Adipocyte (in vitro differentiated cells): ENCODE measurements at regions not wholly inside any gene's neighbourhood (a gene's known extent, or its start where the extent isn't known, plus 50 kb on each side); places are given as distances from the start of the nearest gene placed in this dataset.

Source experiments
- DNase-seq: peaks from one replicate; pipeline ENCODE4 v3.0.0-alpha.2; 2015; ENCODE audit warnings: low read depth
- H3K27me3 ChIP-seq: replicated peaks from 2 replicates; pipeline ENCODE4 v1.7.0; 2013; ENCODE audit warnings: mild to moderate bottlenecking, low read length, moderate library complexity; ENCODE audit not compliant: control insufficient read depth, insufficient read depth
- H3K36me3 ChIP-seq: 2 replicates; pipeline ENCODE4 v1.7.0; 2013; ENCODE audit warnings: low read length, mild to moderate bottlenecking, moderate library complexity; ENCODE audit not compliant: control insufficient read depth, insufficient read depth, severe bottlenecking
- H3K4me1 ChIP-seq: 2 replicates; pipeline ENCODE4 v1.7.0; 2013; ENCODE audit warnings: mild to moderate bottlenecking, low read length, moderate library complexity; ENCODE audit not compliant: control insufficient read depth, insufficient read depth
- H3K4me3 ChIP-seq: 2 replicates; pipeline ENCODE4 v1.7.0; 2013; ENCODE audit warnings: mild to moderate bottlenecking, low read length, moderate library complexity
- H3K9ac ChIP-seq: 2 replicates; pipeline ENCODE4 v1.7.0; 2013; ENCODE audit warnings: mild to moderate bottlenecking, low read length, moderate library complexity
- H3K9me3 ChIP-seq: 2 replicates; pipeline ENCODE4 v1.7.0; 2013; ENCODE audit warnings: mild to moderate bottlenecking, low read length, moderate library complexity; ENCODE audit not compliant: control insufficient read depth

DNA sequence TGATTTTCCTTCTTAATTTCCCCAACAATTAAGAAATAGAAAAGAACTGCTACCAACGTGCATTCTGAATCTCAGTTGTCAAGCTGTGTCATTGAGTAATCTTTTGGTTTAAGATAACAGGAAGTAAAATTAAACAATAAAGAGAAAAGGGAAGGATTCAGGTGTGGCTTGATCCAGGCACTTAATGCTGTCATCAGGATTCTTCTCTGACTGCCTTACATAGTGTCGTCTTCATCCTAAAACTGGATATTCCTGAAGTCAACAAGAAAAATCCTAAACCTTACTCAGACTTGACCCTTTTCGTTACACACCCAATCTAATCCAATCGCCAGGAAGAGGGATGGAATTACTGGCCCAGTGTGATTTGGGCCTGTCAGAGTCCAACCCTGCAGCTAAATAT is 443.8 kb downstream of the MED13L start:
- Histone ChIP-seq H3K4me3 (no peak overlapping the region), H3K27me3 (peaks cover 15% of the 10 kb centered on the region), H3K9me3 (no peaks in the 10 kb centered on the region), H3K36me3 (no peaks in the 10 kb centered on the region), H3K9ac (no peak overlapping the region), H3K4me1 (no peaks in the 10 kb centered on the region)
- DNase-seq, result no peak

DNA sequence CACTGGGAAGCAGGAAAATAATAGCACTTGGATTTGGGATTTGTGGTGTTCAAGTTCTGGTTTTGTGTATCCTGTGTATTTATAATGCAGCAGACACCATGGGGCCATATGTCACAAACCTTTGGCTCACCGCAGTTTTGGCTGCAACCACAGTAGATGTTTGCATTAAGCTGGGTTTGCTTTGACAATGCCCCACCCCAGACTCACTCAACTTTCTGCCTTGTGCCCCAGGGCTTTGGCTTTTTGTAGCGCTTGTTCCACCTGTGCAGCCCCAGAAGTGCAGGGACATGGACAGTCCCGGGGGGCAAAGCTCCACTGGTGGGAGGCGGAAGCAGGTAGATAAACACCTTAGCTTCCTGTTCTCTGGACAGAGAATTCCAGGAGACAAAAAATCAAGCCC is 446.9 kb downstream of the MED13L start:
- Histone ChIP-seq H3K4me1 (no peaks in the 10 kb centered on the region), H3K9ac (no peak overlapping the region), H3K27me3 (peaks cover 12% of the 10 kb centered on the region), H3K9me3 (no peaks in the 10 kb centered on the region), H3K4me3 (no peak overlapping the region), H3K36me3 (no peaks in the 10 kb centered on the region)
- no peak for DNase-seq

DNA sequence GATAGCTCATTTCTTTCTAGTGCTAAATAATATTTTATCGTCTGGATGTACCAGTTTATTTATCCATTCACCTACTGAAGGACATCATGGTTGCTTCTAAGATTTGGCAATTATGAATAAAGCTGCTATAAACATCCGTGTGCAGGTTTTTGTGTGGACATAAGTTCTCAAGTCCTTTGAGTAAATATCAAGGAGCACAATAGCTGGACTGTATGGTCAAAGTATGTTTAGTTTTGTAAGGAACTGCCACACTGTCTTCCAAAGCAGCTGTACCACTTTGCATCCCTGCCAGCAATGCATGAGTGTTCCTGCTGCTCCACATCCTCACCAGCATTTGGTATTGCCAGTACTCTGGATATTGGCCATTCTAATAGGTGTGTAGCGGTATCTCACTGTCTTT is 447.4 kb downstream of the MED13L start:
- Histone ChIP-seq H3K27me3 (peaks cover 12% of the 10 kb centered on the region), H3K4me3 (no peak overlapping the region), H3K9me3 (peaks cover 2% of the 10 kb centered on the region), H3K4me1 (no peaks in the 10 kb centered on the region), H3K9ac (no peak overlapping the region), H3K36me3 (no peaks in the 10 kb centered on the region)
- no peak for DNase-seq

DNA sequence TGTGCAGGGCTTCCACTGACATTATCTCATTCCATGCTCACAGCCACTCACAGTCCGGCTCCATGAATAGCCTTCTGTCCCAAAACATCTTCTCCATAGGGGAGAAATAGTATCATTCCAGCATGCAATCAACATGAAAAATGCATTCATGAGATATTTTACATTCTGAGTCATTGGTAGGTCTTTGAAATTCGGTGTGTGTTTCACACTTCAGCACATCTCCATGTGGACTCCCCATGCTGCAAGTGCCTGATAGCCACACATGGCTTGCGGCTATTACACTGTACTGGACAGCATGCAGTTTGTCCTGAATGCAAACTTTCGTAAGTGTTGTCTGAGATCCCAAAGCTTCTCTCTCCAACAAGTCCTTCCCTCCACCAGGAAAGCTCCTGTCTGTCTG is 449.3 kb downstream of the MED13L start:
- peaks cover 6% of the 10 kb centered on the region for H3K9me3 ChIP-seq
- no peak overlapping the region for H3K9ac ChIP-seq
- peaks cover 12% of the 10 kb centered on the region for H3K27me3 ChIP-seq
- no peaks in the 10 kb centered on the region for H3K36me3 ChIP-seq
- no peak for DNase-seq
- H3K4me1 ChIP-seq, result no peaks in the 10 kb centered on the region
- no peak overlapping the region for H3K4me3 ChIP-seq

DNA sequence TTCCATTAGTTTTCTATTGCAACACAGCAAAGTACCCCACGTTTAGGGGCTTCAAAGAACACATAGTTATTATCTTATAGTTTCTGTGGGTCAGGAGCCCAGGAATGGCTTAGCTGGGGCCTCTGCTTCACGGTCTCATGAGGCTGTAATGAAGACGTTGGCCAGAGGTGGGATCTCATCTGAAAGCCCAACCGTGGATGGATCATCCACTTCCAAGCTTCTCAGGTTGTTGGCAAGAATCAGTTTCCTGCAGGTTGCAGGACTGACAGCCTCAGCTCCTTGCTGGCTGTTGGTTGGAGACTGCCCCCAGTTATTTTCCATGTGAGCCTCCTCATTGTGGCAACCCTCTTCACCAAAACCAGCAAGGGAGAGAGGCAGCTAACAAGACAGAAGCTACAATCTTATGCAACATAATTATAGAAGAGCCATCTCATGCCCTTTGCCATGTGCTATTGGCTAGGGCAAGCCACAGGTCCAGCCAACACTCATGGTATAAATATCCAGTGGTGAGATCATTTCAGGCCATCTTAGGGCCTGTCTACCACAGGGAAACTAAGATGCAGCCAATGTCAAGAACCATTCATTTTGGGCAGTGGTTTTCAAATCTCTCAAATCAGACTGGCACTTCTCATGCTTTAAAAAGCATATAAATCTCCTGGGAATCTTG is 452.4 kb downstream of the MED13L start:
- no peak overlapping the region for H3K4me3 ChIP-seq
- no peak for DNase-seq
- no peaks in the 10 kb centered on the region for H3K4me1 ChIP-seq
- H3K9me3 ChIP-seq, result peaks cover 6% of the 10 kb centered on the region
- no peaks in the 10 kb centered on the region for H3K36me3 ChIP-seq
- H3K27me3 ChIP-seq, result peaks cover 18% of the 10 kb centered on the region
- H3K9ac ChIP-seq, result no peak overlapping the region

DNA sequence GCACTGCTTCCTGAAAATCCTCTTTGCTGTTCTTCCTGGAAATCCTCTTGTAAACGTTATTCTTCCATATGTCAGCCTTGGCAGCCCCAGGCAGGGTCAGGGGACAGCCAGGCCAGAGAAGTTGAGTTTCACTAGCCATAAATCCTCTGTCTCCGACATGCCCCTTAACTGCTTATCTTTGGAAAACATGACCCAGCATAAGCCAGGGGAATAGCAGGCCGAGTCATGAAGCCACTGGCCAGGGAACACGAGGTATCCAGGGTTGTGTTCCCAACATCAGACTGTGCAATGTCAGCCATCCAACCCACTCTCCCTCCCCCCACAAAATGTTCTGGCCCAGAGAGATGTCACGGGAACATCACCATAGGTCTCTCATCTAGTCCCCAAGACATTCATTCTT is 453.9 kb downstream of the MED13L start:
- H3K9ac ChIP-seq, result no peak overlapping the region

DNA sequence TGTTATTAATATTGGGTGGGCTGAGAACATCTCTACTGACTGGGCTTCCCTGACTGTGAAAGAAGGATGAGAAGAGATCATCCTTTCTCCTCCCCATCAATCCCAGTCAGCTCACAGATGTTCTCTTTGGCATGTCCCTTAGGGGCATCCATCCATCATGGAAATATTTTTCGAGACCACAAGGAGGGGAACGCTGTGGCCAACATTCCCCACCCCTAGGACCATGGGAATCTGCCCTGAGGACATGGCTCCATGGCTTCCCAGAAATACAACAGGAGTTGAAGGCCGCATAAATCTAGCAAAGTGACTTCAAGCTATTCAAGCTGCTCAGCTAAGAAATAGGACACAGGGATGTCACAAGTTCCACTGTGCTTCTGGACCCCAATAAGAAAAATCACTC is 456.8 kb downstream of the MED13L start:
- H3K9ac ChIP-seq, result no peak overlapping the region
- H3K36me3 ChIP-seq, result no peaks in the 10 kb centered on the region
- H3K27me3 ChIP-seq, result peaks cover 29% of the 10 kb centered on the region
- H3K9me3 ChIP-seq, result peaks cover 6% of the 10 kb centered on the region
- no peak for DNase-seq
- no peaks in the 10 kb centered on the region for H3K4me1 ChIP-seq
- no peak overlapping the region for H3K4me3 ChIP-seq

More for the DNA sequence above, 453.9 kb downstream of the MED13L start:
- DNase-seq, result no peak
- peaks cover 23% of the 10 kb centered on the region for H3K27me3 ChIP-seq
- H3K4me1 ChIP-seq, result no peaks in the 10 kb centered on the region
- peaks cover 6% of the 10 kb centered on the region for H3K9me3 ChIP-seq
- no peaks in the 10 kb centered on the region for H3K36me3 ChIP-seq
- H3K4me3 ChIP-seq, result no peak overlapping the region

DNA sequence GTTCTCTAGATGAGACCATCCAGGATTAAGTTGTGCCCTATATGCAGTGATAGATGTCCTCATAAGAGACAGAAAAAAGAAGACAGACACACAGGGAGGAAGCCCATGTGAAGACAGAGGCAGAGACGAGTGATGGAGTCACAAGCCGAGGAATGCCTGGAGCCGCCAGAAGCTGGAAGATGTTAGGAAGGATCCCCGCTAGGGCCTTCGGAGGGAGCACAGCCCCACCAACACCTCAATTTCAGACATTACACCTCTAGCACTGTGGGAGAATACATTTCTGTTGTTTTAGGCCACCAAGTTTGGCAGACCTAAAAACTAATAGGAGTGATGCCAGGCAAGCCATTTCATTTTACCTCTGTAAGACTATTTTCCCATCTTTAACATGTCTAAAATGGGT is 458.5 kb downstream of the MED13L start:
- Histone ChIP-seq H3K27me3 (peaks cover 36% of the 10 kb centered on the region), H3K9me3 (no peaks in the 10 kb centered on the region), H3K4me3 (no peak overlapping the region), H3K4me1 (no peaks in the 10 kb centered on the region), H3K36me3 (no peaks in the 10 kb centered on the region), H3K9ac (no peak overlapping the region)
- DNase-seq, result no peak

DNA sequence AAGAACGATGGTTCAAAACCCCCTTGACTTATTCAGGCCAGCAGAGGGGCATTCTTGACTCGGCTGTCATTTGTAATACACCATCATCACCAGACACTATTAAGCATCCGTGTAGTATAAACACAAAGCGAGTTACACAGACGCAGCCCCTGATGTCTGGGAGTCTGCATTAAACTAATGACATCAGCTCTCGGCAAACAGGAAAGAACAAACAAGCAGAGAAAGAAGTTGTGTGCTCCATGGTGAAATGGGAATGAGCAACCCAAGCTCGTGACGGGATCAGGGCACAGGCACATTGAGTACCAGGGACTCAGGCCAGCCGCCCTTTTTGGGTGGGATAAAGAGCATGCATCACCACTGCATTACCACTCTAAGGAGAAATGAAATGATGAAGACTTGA is 460.1 kb downstream of the MED13L start:
- peaks cover 40% of the 10 kb centered on the region for H3K27me3 ChIP-seq
- no peak for DNase-seq
- H3K4me3 ChIP-seq, result no peak overlapping the region
- no peaks in the 10 kb centered on the region for H3K9me3 ChIP-seq
- no peaks in the 10 kb centered on the region for H3K36me3 ChIP-seq
- H3K4me1 ChIP-seq, result no peaks in the 10 kb centered on the region
- H3K9ac ChIP-seq, result no peak overlapping the region

DNA sequence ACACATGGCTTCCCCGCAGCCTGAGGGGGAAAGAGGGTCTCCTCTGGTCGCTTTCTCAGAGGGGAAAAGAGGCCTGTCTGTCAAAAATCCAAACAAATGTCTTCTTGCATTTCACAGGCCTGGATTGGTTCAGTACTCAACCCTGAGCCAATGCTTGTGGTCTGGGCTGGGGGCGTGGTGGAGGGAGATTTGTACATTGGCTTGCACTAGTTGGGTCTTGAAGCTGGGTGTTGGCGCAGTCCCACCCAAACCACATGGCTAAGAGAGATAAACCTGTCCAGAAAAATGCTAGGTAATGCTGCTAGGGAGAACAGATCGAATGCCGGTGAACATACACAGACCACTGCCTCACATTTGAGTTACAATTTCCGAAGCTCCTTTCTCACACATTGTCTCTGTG is 461.6 kb downstream of the MED13L start:
- no peak overlapping the region for H3K9ac ChIP-seq
- no peaks in the 10 kb centered on the region for H3K36me3 ChIP-seq
- H3K4me3 ChIP-seq, result no peak overlapping the region
- peaks cover 8% of the 10 kb centered on the region for H3K9me3 ChIP-seq
- H3K4me1 ChIP-seq, result no peaks in the 10 kb centered on the region
- peaks cover 44% of the 10 kb centered on the region for H3K27me3 ChIP-seq
- DNase-seq, result no peak

DNA sequence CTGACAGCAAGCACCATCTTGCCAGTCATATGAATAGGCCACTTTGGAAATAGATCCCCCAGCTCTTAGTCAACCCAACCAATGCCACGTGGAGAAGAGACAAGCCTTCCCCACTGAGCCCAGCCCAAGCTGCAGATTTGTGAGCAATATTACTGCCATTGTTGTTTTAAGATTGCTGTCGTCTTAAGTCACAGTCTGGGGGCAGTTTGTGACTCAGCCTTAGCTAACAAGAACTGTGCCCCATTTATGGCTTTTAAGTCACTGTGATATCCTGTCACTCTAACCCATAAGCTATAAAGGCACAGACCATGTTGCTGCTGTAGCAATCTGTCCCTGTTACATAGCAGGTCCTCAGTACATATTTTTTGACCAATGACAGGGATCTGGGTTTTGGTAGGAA is 464.2 kb downstream of the MED13L start:
- Histone ChIP-seq H3K9ac (no peak overlapping the region), H3K9me3 (peaks cover 12% of the 10 kb centered on the region), H3K4me3 (no peak overlapping the region), H3K27me3 (peaks cover 52% of the 10 kb centered on the region), H3K36me3 (no peaks in the 10 kb centered on the region), H3K4me1 (no peaks in the 10 kb centered on the region)
- no peak for DNase-seq

DNA sequence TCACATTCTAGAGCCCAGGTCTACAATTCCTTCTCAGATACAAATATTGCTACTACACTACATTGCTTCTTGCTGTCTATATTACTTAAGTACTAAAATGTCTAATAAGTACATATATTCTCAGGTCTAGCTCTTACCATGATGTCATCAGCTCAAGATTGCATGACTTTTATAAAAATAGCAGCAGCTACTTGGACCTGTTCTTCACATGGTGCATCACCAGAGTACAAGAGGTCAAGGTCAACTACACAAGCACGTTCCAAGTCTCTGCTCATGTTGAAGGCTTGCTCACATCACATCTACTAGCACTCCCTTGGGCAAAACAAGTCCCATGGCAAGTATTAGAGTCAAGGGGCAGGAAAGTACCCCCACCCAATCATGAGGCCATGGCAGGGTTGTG is 465.6 kb downstream of the MED13L start:
- Histone ChIP-seq H3K4me1 (no peaks in the 10 kb centered on the region), H3K27me3 (peaks cover 49% of the 10 kb centered on the region), H3K9me3 (peaks cover 12% of the 10 kb centered on the region), H3K36me3 (no peaks in the 10 kb centered on the region), H3K4me3 (no peak overlapping the region), H3K9ac (no peak overlapping the region)
- DNase-seq, result no peak
